Endothelial cell of umbilical vein (primary cell): ENCODE measurements at regions not wholly inside any gene's neighbourhood (a gene's known extent, or its start where the extent isn't known, plus 50 kb on each side); places are given as distances from the start of the nearest gene placed in this dataset.

Experiments
- BruUV-seq: library from RNA; stranded (reverse); fragments of 400-500 nt; replicated peaks from 2 replicates; lab custom pipeline; 2021; lab: Mats Ljungman, UMichigan
- CTCF ChIA-PET: fragments of 300-600, 350-600 bp; sonication (Branson Sonifier 250); formaldehyde crosslinking; loops from one replicate; lab custom pipeline; 2021; ENCODE audit warnings: antibody characterized with exemption, inconsistent platforms; lab: Charles Lee
- POLR2A ChIA-PET: fragments of 300-600, 350-600 bp; sonication (Branson Sonifier 250); formaldehyde crosslinking; loops from one replicate; lab custom pipeline; 2021; ENCODE audit warnings: antibody characterized with exemption, inconsistent platforms; lab: Charles Lee
- DNase-seq: peaks from one replicate; pipeline ENCODE4 v3.0.0-alpha.2; 2011; ENCODE audit warnings: low read depth, low spot score
- FAIRE-seq: peaks from 2 replicates; lab custom pipeline; 2011; peaks lifted over from hg19 to GRCh38; lab: Jason Lieb, UNC
- H2AFZ ChIP-seq: 2 replicates; pipeline ENCODE4 v1.6.0; 2012; ENCODE audit warnings: low read depth, low read length, control low read depth, inconsistent platforms
- H3K27ac ChIP-seq: 2 replicates; pipeline ENCODE4 v1.5.1; 2011; ENCODE audit warnings: low read depth, mild to moderate bottlenecking, control low read depth, low read length, moderate library complexity; ENCODE audit not compliant: insufficient read depth
- H3K27me3 ChIP-seq, 2 experiments: 2 replicates each; pipeline versions ENCODE4 v1.6.0 to v1.6.1; 2011; ENCODE audit warnings: low read length in 2 of 2, mixed read lengths in 1 of 2; ENCODE audit not compliant: control insufficient read depth in 2 of 2, insufficient read depth in 2 of 2
- H3K36me3 ChIP-seq, 2 experiments: 2 replicates in 1 of 2; 3 replicates in 1 of 2; pipeline ENCODE4 v1.5.1; 2011; ENCODE audit warnings: low read length in 2 of 2, mild to moderate bottlenecking in 1 of 2, moderate library complexity in 1 of 2; ENCODE audit not compliant: control insufficient read depth in 2 of 2, insufficient read depth in 2 of 2; ENCODE audit errors: extremely low read depth in 1 of 2
- H3K4me1 ChIP-seq: 3 replicates; pipeline ENCODE4 v1.5.1; 2011; ENCODE audit warnings: mild to moderate bottlenecking, low read length; ENCODE audit not compliant: control insufficient read depth, insufficient read depth; ENCODE audit errors: extremely low read depth
- H3K4me2 ChIP-seq: 2 replicates; pipeline ENCODE4 v1.6.1; 2011; ENCODE audit warnings: low read length, control low read depth, mixed read lengths; ENCODE audit not compliant: insufficient read depth
- H3K4me3 ChIP-seq, 3 experiments: fragments of 200-600 bp in 1 of 3; sonication (generic), shearing (Covaris generic) in 1 of 3; replicated peaks in 1 of 3; 2 replicates each; pipeline ENCODE4 v1.5.1; 2011 to 2016; ENCODE audit warnings: control low read depth in 3 of 3, low read length in 3 of 3, mild to moderate bottlenecking in 2 of 3, inconsistent platforms in 1 of 3, low read depth in 1 of 3, moderate library complexity in 1 of 3; ENCODE audit not compliant: insufficient read depth in 1 of 3
- H3K79me2 ChIP-seq: 2 replicates; pipeline ENCODE4 v1.6.0; 2012; ENCODE audit warnings: low read length, inconsistent platforms; ENCODE audit not compliant: control insufficient read depth, insufficient read depth
- H3K9ac ChIP-seq: replicated peaks from 2 replicates; pipeline ENCODE3; 2011; ENCODE audit warnings: low read length, control low read depth; ENCODE audit not compliant: insufficient read depth; ENCODE audit errors: extremely low read depth
- H3K9me1 ChIP-seq: replicated peaks from 3 replicates; pipeline ENCODE4 v1.6.0; 2011; ENCODE audit warnings: mild to moderate bottlenecking, low read length; ENCODE audit not compliant: control insufficient read depth, insufficient read depth; ENCODE audit errors: extremely low read depth
- H3K9me3 ChIP-seq: replicated peaks from 2 replicates; pipeline ENCODE4 v1.5.1; 2012; ENCODE audit warnings: low read length, inconsistent platforms; ENCODE audit not compliant: control insufficient read depth, insufficient read depth
- H4K20me1 ChIP-seq: replicated peaks from 2 replicates; pipeline ENCODE3; 2011; ENCODE audit warnings: mild to moderate bottlenecking, low read length; ENCODE audit not compliant: control insufficient read depth, insufficient read depth; ENCODE audit errors: extremely low read depth
- EZH2 ChIP-seq: IDR thresholded peaks from 2 replicates; pipeline ENCODE4 v1.6.1; 2012; ENCODE audit warnings: borderline replicate concordance, low read depth, mild to moderate bottlenecking, moderate library complexity, low read length, inconsistent platforms; ENCODE audit not compliant: severe bottlenecking
- FOS ChIP-seq: IDR thresholded peaks from 2 replicates; pipeline ENCODE4 v1.6.1; 2011; ENCODE audit warnings: mild to moderate bottlenecking, low read length, moderate library complexity, borderline replicate concordance; ENCODE audit not compliant: insufficient read depth
- GATA2 ChIP-seq: IDR thresholded peaks from 2 replicates; pipeline ENCODE4 v1.7.0; 2011; ENCODE audit warnings: low read depth, mild to moderate bottlenecking, moderate library complexity, mixed read lengths, low read length; ENCODE audit not compliant: insufficient read length, insufficient read depth
- JUN ChIP-seq: IDR thresholded peaks from 2 replicates; pipeline ENCODE4 v1.6.1; 2011; ENCODE audit warnings: borderline replicate concordance, low read depth; ENCODE audit not compliant: insufficient read length, insufficient read depth
- MYC ChIP-seq: IDR thresholded peaks from one replicate; pipeline ENCODE4 v1.6.1; 2011; ENCODE audit warnings: mild to moderate bottlenecking, low read depth, low read length
- POLR2A ChIP-seq: IDR thresholded peaks from 2 replicates; pipeline ENCODE4 v1.6.1; 2012; ENCODE audit warnings: low read depth, mild to moderate bottlenecking, control low read depth, low read length
- POLR2AphosphoS5 ChIP-seq: IDR thresholded peaks from 2 replicates; pipeline ENCODE4 v1.6.1; 2012; ENCODE audit warnings: low read depth, mild to moderate bottlenecking, control low read depth, low read length, moderate library complexity; ENCODE audit not compliant: insufficient read depth
- dilution Hi-C: fragments of 300-500 bp; cut with MboI; formaldehyde crosslinking; loops from one replicate; pipeline ENCODE4 v1.15.0; 2019; ENCODE audit warnings: low sequenced_read_pairs; ENCODE audit not compliant: extremely low pct_ligation_motif_present
- intact Hi-C: fragments of 100-400 bp; cut with micrococcal nuclease; formaldehyde crosslinking; loops from one replicate; pipeline ENCODE4 v1.10.0; 2022
- TF ChIP-seq, protein P1 (sequence below): IDR thresholded peaks from 2 replicates; pipeline ENCODE4 v1.6.1; 2011; ENCODE audit not compliant: insufficient read depth, insufficient read length
- TF ChIP-seq, protein P2 (sequence below), 2 donors: IDR thresholded peaks; 1 replicate in 1 of 2; 2 replicates in 1 of 2; pipeline ENCODE4 v1.5.1; 2011; ENCODE audit warnings: low read length in 2 of 2, mild to moderate bottlenecking in 2 of 2, moderate library complexity in 2 of 2, control low read depth in 1 of 2, inconsistent platforms in 1 of 2, low read depth in 1 of 2; ENCODE audit not compliant: insufficient read depth in 1 of 2; ENCODE audit errors: extremely low read depth in 1 of 2

DNA sequence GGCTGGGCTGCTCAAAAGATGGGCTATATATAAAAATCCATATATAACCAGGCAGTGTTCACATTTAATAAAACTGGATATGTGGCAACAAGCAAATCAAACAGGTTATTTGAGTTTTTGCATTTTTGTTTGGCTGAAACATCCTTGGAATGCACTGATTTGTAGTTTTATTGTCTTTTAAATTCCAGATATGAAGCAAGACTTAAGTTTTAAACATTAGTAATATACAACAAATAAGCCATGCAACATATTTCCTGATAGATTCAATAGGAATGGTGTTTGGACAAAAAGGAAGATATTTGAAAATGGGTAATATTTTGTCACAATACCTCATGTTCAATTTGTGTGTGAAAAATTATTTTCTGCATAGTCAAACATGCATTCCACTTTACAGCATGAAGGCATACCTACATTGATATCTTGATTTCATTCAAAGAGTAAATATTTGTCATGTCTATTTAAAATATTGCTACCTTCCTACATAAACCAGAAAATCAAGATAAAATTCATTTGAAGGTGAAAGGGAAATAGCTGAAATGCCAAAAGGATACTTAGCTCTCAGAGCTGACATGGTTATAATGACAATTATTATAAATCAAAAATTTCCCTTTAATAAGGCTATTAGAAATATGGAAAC lies 132.3 kb upstream of the NETO1 start:
- Histone ChIP-seq H3K27ac (no peak overlapping the region), H3K79me2 (no peaks in the 10 kb centered on the region), H3K27me3 (no peaks in the 10 kb centered on the region), H3K9me3 (no peaks in the 10 kb centered on the region), H3K36me3 (no peaks in the 10 kb centered on the region), H3K4me3 (no peak overlapping the region), H4K20me1 (no peaks in the 10 kb centered on the region), H3K9me1 (no peaks in the 10 kb centered on the region), H3K4me2 (no peak overlapping the region), H2AFZ (no peak overlapping the region), H3K4me1 (no peaks in the 10 kb centered on the region), H3K9ac (no peak overlapping the region)
- FAIRE-seq (no peak), DNase-seq (no peak)
- intact Hi-C loops: no loop called here
- TF ChIP-seq, protein P1, sequence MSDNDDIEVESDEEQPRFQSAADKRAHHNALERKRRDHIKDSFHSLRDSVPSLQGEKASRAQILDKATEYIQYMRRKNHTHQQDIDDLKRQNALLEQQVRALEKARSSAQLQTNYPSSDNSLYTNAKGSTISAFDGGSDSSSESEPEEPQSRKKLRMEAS: no peak
- TF ChIP-seq POLR2AphosphoS5: no peak
- no peak for TF ChIP-seq GATA2
- TF ChIP-seq, protein P2, sequence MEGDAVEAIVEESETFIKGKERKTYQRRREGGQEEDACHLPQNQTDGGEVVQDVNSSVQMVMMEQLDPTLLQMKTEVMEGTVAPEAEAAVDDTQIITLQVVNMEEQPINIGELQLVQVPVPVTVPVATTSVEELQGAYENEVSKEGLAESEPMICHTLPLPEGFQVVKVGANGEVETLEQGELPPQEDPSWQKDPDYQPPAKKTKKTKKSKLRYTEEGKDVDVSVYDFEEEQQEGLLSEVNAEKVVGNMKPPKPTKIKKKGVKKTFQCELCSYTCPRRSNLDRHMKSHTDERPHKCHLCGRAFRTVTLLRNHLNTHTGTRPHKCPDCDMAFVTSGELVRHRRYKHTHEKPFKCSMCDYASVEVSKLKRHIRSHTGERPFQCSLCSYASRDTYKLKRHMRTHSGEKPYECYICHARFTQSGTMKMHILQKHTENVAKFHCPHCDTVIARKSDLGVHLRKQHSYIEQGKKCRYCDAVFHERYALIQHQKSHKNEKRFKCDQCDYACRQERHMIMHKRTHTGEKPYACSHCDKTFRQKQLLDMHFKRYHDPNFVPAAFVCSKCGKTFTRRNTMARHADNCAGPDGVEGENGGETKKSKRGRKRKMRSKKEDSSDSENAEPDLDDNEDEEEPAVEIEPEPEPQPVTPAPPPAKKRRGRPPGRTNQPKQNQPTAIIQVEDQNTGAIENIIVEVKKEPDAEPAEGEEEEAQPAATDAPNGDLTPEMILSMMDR (IDR thresholded peaks at IDR 0.05; ENCODE audit: extremely low read depth in 1 of 2, insufficient read depth in 1 of 2, low read depth in 1 of 2, low read length in 2 of 2): no peak
- POLR2A ChIA-PET: no interaction called here
- dilution Hi-C loops: no loop called here
- BruUV-seq: no TSS peak
- CTCF ChIA-PET: no interaction called here

DNA sequence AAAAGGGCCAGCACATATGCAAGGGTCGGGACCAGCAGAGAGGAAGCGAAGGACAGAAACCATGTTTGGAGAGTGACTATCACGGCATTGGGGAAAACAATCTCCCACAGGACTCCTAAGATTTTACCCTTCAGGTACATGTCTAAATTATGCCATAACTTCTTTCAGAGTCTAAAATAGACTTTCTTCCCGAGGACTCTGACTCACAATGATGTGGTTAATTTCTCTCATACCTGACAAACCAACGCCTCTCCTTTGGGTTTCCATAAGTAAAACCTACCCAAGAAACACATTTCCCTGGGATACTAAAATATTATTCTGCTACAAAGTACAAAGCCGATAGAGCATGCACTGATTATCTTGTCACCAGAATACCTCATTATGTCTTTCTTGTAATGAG lies 127.8 kb upstream of the NETO1 start:
- Histone ChIP-seq H4K20me1 (no peaks in the 10 kb centered on the region), H3K27ac (no peak overlapping the region), H3K4me1 (no peaks in the 10 kb centered on the region), H3K9me1 (no peaks in the 10 kb centered on the region), H3K9me3 (peaks cover 3% of the 10 kb centered on the region), H3K79me2 (no peaks in the 10 kb centered on the region), H3K4me2 (no peak overlapping the region), H3K4me3 (no peak overlapping the region), H3K36me3 (no peaks in the 10 kb centered on the region), H2AFZ (no peak overlapping the region), H3K9ac (no peak overlapping the region), H3K27me3 (no peaks in the 10 kb centered on the region)
- CTCF ChIA-PET: no interaction called here
- dilution Hi-C loops: no loop called here
- POLR2A ChIA-PET: no interaction called here
- no peak for FAIRE-seq
- DNase-seq: no peak
- no TSS peak for BruUV-seq
- intact Hi-C loops: no loop called here
- TF ChIP-seq JUN (no peak), POLR2A (no peak), FOS (no peak), EZH2 (no peak), MYC (no peak)
- TF ChIP-seq, protein P2 (IDR thresholded peaks at IDR 0.05; ENCODE audit: extremely low read depth in 1 of 2, insufficient read depth in 1 of 2, low read depth in 1 of 2, low read length in 2 of 2): no peak
- TF ChIP-seq, protein P1: no peak
